Loucy (cell line): ENCODE measurements at regions not wholly inside any gene's neighbourhood (a gene's known extent, or its start where the extent isn't known, plus 50 kb on each side); places are given as distances from the start of the nearest gene placed in this dataset.

Experiments used
- H2AFZ ChIP-seq: fragments of 200-600 bp; sonication (generic); 2 replicates; pipeline ENCODE4 v1.6.0; 2016; ENCODE audit warnings: antibody characterized with exemption, mild to moderate bottlenecking, low read length, moderate library complexity
- H3F3A ChIP-seq: fragments of 200-600 bp; 2 replicates; pipeline ENCODE4 v1.6.0; 2016; ENCODE audit warnings: antibody characterized with exemption, low read depth, mild to moderate bottlenecking
- H3K27me3 ChIP-seq: fragments of 200-600 bp; sonication (generic); 2 replicates; pipeline ENCODE4 v1.6.1; 2014; ENCODE audit warnings: low read length, mild to moderate bottlenecking; ENCODE audit not compliant: insufficient read depth, poor library complexity, severe bottlenecking
- H3K36me3 ChIP-seq: fragments of 200-600 bp; sonication (generic); 2 replicates; pipeline ENCODE4 v1.6.1; 2016; ENCODE audit warnings: low read length; ENCODE audit not compliant: insufficient read depth
- H3K4me1 ChIP-seq: fragments of 200-600 bp; sonication (generic); 2 replicates; pipeline ENCODE4 v1.5.1; 2014; ENCODE audit warnings: low read length, mild to moderate bottlenecking; ENCODE audit not compliant: insufficient read depth, poor library complexity, severe bottlenecking
- H3K4me2 ChIP-seq: fragments of 200-600 bp; sonication (generic); 2 replicates; pipeline ENCODE4 v1.6.0; 2014; ENCODE audit warnings: antibody characterized with exemption, low read length, low read depth, mild to moderate bottlenecking; ENCODE audit not compliant: poor library complexity, severe bottlenecking
- H3K4me3 ChIP-seq: fragments of 200-600 bp; sonication (generic); 2 replicates; pipeline ENCODE4 v1.5.1; 2014; ENCODE audit warnings: low read length, mild to moderate bottlenecking, mixed read lengths; ENCODE audit not compliant: poor library complexity, severe bottlenecking
- H3K79me2 ChIP-seq: fragments of 200-600 bp; sonication (generic); 2 replicates; pipeline ENCODE4 v1.6.1; 2014; ENCODE audit warnings: low read length; ENCODE audit not compliant: insufficient read depth
- H3K9ac ChIP-seq: fragments of 200-600 bp; sonication (generic); 2 replicates; pipeline ENCODE4 v1.6.0; 2014; ENCODE audit warnings: mild to moderate bottlenecking, low read depth, low read length, moderate library complexity; ENCODE audit not compliant: poor library complexity, severe bottlenecking
- H3K9me2 ChIP-seq: fragments of 200-600 bp; sonication (generic); replicated peaks from 2 replicates; pipeline ENCODE4 v1.6.1; 2016; ENCODE audit warnings: low read depth, low read length, mixed read lengths
- H3K9me3 ChIP-seq: fragments of 200-600 bp; sonication (generic); 2 replicates; pipeline ENCODE4 v1.6.1; 2014; ENCODE audit warnings: mild to moderate bottlenecking, antibody characterized with exemption, low read length, low read depth; ENCODE audit not compliant: insufficient read depth
- H4K20me1 ChIP-seq: fragments of 200-600 bp; sonication (generic); 2 replicates; pipeline ENCODE4 v1.6.0; 2014; ENCODE audit warnings: antibody characterized with exemption, low read length, mild to moderate bottlenecking; ENCODE audit not compliant: insufficient read depth, poor library complexity, severe bottlenecking
- CTCF ChIP-seq: fragments of 200-600 bp; sonication (generic); conservative IDR thresholded peaks from 2 replicates; pipeline ENCODE4 v1.5.1; 2014; ENCODE audit warnings: mild to moderate bottlenecking, antibody characterized with exemption, low read length
- EZH2phosphoT487 ChIP-seq: fragments of 200-600 bp; IDR thresholded peaks from 2 replicates; pipeline ENCODE4 v1.6.1; 2018; ENCODE audit warnings: antibody characterized with exemption, mild to moderate bottlenecking, moderate library complexity, borderline replicate concordance

- Histone ChIP-seq H2AFZ (no peak overlapping the region), H3K79me2 (no peaks in the 10 kb centered on the region), H3K9me3 (no peaks in the 10 kb centered on the region), H3K27me3 (no peaks in the 10 kb centered on the region), H3K4me2 (no peak overlapping the region), H3K9ac (no peak overlapping the region), H3F3A (no peaks in the 10 kb centered on the region), H3K9me2 (no peaks in the 10 kb centered on the region), H3K36me3 (no peaks in the 10 kb centered on the region), H4K20me1 (no peaks in the 10 kb centered on the region), H3K4me1 (no peaks in the 10 kb centered on the region), H3K4me3 (no peak overlapping the region)
- TF ChIP-seq CTCF (no peak), EZH2phosphoT487 (no peak)
Measured at GRCh38 chr14:82134411-82134810, 600.8 kb upstream of the SEL1L start.

GRCh38 chr14:82138431-82138830 is 604.8 kb upstream of the SEL1L start:
- Histone ChIP-seq H2AFZ (no peak overlapping the region), H3K4me2 (no peak overlapping the region), H3K36me3 (no peaks in the 10 kb centered on the region), H3K4me1 (no peaks in the 10 kb centered on the region), H3K9ac (no peak overlapping the region), H3K4me3 (no peak overlapping the region), H4K20me1 (no peaks in the 10 kb centered on the region), H3F3A (no peaks in the 10 kb centered on the region), H3K9me3 (no peaks in the 10 kb centered on the region), H3K27me3 (no peaks in the 10 kb centered on the region), H3K9me2 (no peaks in the 10 kb centered on the region), H3K79me2 (no peaks in the 10 kb centered on the region)
- TF ChIP-seq CTCF (no peak), EZH2phosphoT487 (no peak)

- Histone ChIP-seq H3K9ac (no peak overlapping the region), H4K20me1 (no peaks in the 10 kb centered on the region), H3K4me2 (no peak overlapping the region), H2AFZ (no peak overlapping the region), H3K36me3 (no peaks in the 10 kb centered on the region), H3F3A (no peaks in the 10 kb centered on the region), H3K27me3 (no peaks in the 10 kb centered on the region), H3K9me2 (no peaks in the 10 kb centered on the region), H3K9me3 (no peaks in the 10 kb centered on the region), H3K4me3 (no peak overlapping the region), H3K4me1 (no peaks in the 10 kb centered on the region), H3K79me2 (no peaks in the 10 kb centered on the region)
- TF ChIP-seq CTCF: no peak
- TF ChIP-seq EZH2phosphoT487: no peak
Measured at GRCh38 chr14:82146846-82147245, 613.2 kb upstream of the SEL1L start.
